H1 (cell line): ENCODE measurements at regions not wholly inside any gene's neighbourhood (a gene's known extent, or its start where the extent isn't known, plus 50 kb on each side); places are given as distances from the start of the nearest gene placed in this dataset.

ENCODE experiments used
- CTCF ChIA-PET: fragments of 300-600 bp; sonication (Branson Sonifier 250); formaldehyde crosslinking; loops from one replicate; lab custom pipeline; 2021; ENCODE audit not compliant: partially characterized antibody; lab: Charles Lee
- POLR2A ChIA-PET: fragments of 300-600 bp; sonication (Branson Sonifier 250); formaldehyde crosslinking; loops from one replicate; lab custom pipeline; 2021; ENCODE audit warnings: inconsistent platforms; ENCODE audit not compliant: partially characterized antibody; lab: Charles Lee
- DNase-seq, 2 experiments: peaks; one replicate each; pipeline versions ENCODE4 v3.0.0 to v3.0.0-alpha.2; 2010 to 2022; ENCODE audit warnings: low spot score in 2 of 2, low read depth in 1 of 2, mixed read lengths in 1 of 2
- FAIRE-seq: peaks from 2 replicates; lab custom pipeline; 2011; peaks lifted over from hg19 to GRCh38; lab: Jason Lieb, UNC
- H2AFZ ChIP-seq: 2 replicates; pipeline ENCODE4 v1.8.1; 2012; ENCODE audit warnings: low read length, inconsistent platforms
- H2AK5ac ChIP-seq: 2 replicates; pipeline ENCODE4 v1.6.1; 2013; ENCODE audit warnings: low read depth, low read length
- H2BK120ac ChIP-seq: replicated peaks from 2 replicates; pipeline ENCODE3; 2013; ENCODE audit warnings: low read depth, low read length, inconsistent platforms
- H2BK12ac ChIP-seq: 2 replicates; pipeline ENCODE4 v1.6.1; 2013; ENCODE audit warnings: low read depth, low read length
- H2BK15ac ChIP-seq: 2 replicates; pipeline ENCODE4 v1.6.1; 2013; ENCODE audit warnings: low read length
- H2BK20ac ChIP-seq: 2 replicates; pipeline ENCODE4 v1.6.1; 2013; ENCODE audit warnings: low read length
- H2BK5ac ChIP-seq: 2 replicates; pipeline ENCODE4 v1.6.1; 2013; ENCODE audit warnings: low read depth, low read length
- H3K14ac ChIP-seq: 2 replicates; pipeline ENCODE4 v1.6.1; 2013; ENCODE audit warnings: inconsistent platforms; ENCODE audit not compliant: insufficient read length
- H3K18ac ChIP-seq: 2 replicates; pipeline ENCODE4 v1.6.1; 2013; ENCODE audit warnings: low read length; ENCODE audit errors: extremely low read depth
- H3K23ac ChIP-seq: 2 replicates; pipeline ENCODE4 v1.6.1; 2013; ENCODE audit warnings: inconsistent platforms; ENCODE audit not compliant: insufficient read length
- H3K23me2 ChIP-seq: 2 replicates; pipeline ENCODE4 v1.6.1; 2013; ENCODE audit warnings: low read depth, low read length
- H3K27ac ChIP-seq: 2 replicates; pipeline ENCODE4 v1.6.1; 2011; ENCODE audit warnings: low read depth, low read length, inconsistent platforms
- H3K27me3 ChIP-seq, 4 experiments: replicated peaks in 1 of 4; 1 replicate in 1 of 4; 2 replicates in 3 of 4; pipeline versions ENCODE4 v1.6.1 to v1.8.1; 2011 to 2013; ENCODE audit warnings: low read length in 3 of 4, mild to moderate bottlenecking in 3 of 4, inconsistent platforms in 2 of 4, mixed read lengths in 2 of 4, moderate library complexity in 1 of 4; ENCODE audit not compliant: control insufficient read depth in 3 of 4, insufficient read depth in 3 of 4; ENCODE audit errors: extremely low read depth in 1 of 4
- H3K36me3 ChIP-seq, 4 experiments: 2 replicates each; pipeline versions ENCODE4 v1.6.1 to v1.8.1; 2011 to 2013; ENCODE audit warnings: mild to moderate bottlenecking in 4 of 4, low read length in 3 of 4, moderate library complexity in 2 of 4, control low read depth in 1 of 4, inconsistent platforms in 1 of 4; ENCODE audit not compliant: insufficient read depth in 4 of 4, control insufficient read depth in 2 of 4
- H3K4ac ChIP-seq: replicated peaks from 2 replicates; pipeline ENCODE3; 2013; ENCODE audit warnings: low read length, low read depth, mixed read lengths, inconsistent platforms; ENCODE audit not compliant: insufficient read length
- H3K4me1 ChIP-seq, 4 experiments: replicated peaks in 1 of 4; 1 replicate in 1 of 4; 2 replicates in 3 of 4; pipeline versions ENCODE4 v1.6.1 to v1.8.1; 2011 to 2013; ENCODE audit warnings: low read length in 3 of 4, inconsistent platforms in 2 of 4, mixed read lengths in 1 of 4; ENCODE audit not compliant: insufficient read depth in 4 of 4, control insufficient read depth in 3 of 4
- H3K4me2 ChIP-seq, 2 experiments: 2 replicates each; pipeline versions ENCODE4 v1.6.1 to v1.8.1; 2011 to 2013; ENCODE audit warnings: low read depth in 2 of 2, low read length in 2 of 2, control low read depth in 1 of 2, inconsistent platforms in 1 of 2, mild to moderate bottlenecking in 1 of 2; ENCODE audit not compliant: insufficient read depth in 1 of 2
- H3K4me3 ChIP-seq, 4 experiments: fragments of 200-600, 300-600 bp in 1 of 4; sonication (generic), shearing (Covaris generic), sonication (Bioruptor Twin) in 1 of 4; 2 replicates each; pipeline versions ENCODE4 v1.5.1 to v1.8.1; 2011 to 2016; ENCODE audit warnings: low read length in 4 of 4, low read depth in 3 of 4, control low read depth in 2 of 4, inconsistent platforms in 2 of 4, mild to moderate bottlenecking in 2 of 4, mixed read lengths in 1 of 4, moderate library complexity in 1 of 4; ENCODE audit not compliant: insufficient read depth in 2 of 4; ENCODE audit errors: extremely low read depth in 1 of 4
- H3K56ac ChIP-seq: replicated peaks from 2 replicates; pipeline ENCODE3; 2013; ENCODE audit warnings: low read depth, mild to moderate bottlenecking, mixed read lengths, low read length, inconsistent platforms; ENCODE audit not compliant: insufficient read length
- H3K79me1 ChIP-seq: 2 replicates; pipeline ENCODE4 v1.6.1; 2013; ENCODE audit warnings: low read depth, low read length, control low read depth
- H3K79me2 ChIP-seq, 2 experiments: 2 replicates each; pipeline versions ENCODE4 v1.6.1 to v1.8.1; 2012 to 2013; ENCODE audit warnings: low read length in 2 of 2, mild to moderate bottlenecking in 2 of 2, inconsistent platforms in 1 of 2; ENCODE audit not compliant: insufficient read depth in 2 of 2, control insufficient read depth in 1 of 2
- H3K9ac ChIP-seq, 4 experiments: replicated peaks in 1 of 4; 1 replicate in 1 of 4; 2 replicates in 3 of 4; pipeline versions ENCODE4 v1.6.1 to v1.8.1; 2011 to 2013; ENCODE audit warnings: low read depth in 3 of 4, low read length in 3 of 4, control low read depth in 2 of 4, mild to moderate bottlenecking in 2 of 4, moderate library complexity in 2 of 4, inconsistent platforms in 1 of 4; ENCODE audit errors: extremely low read depth in 1 of 4
- H3K9me3 ChIP-seq, 2 experiments: 2 replicates each; pipeline versions ENCODE4 v1.6.1 to v1.8.1; 2012 to 2013; ENCODE audit warnings: mild to moderate bottlenecking in 2 of 2, moderate library complexity in 2 of 2, control low read depth in 1 of 2, inconsistent platforms in 1 of 2, low read depth in 1 of 2, low read length in 1 of 2, mixed read lengths in 1 of 2; ENCODE audit not compliant: insufficient read depth in 2 of 2
- H4K20me1 ChIP-seq, 2 experiments: replicated peaks in 1 of 2; 2 replicates each; pipeline versions ENCODE3 to v1.8.1; 2011 to 2013; ENCODE audit warnings: inconsistent platforms in 2 of 2, low read length in 2 of 2, mild to moderate bottlenecking in 1 of 2; ENCODE audit not compliant: insufficient read depth in 2 of 2, control insufficient read depth in 1 of 2
- H4K5ac ChIP-seq: 2 replicates; pipeline ENCODE4 v1.6.1; 2013; ENCODE audit warnings: low read length, low read depth, mixed read lengths, inconsistent platforms; ENCODE audit not compliant: insufficient read length
- H4K8ac ChIP-seq: 2 replicates; pipeline ENCODE4 v1.8.0; 2013; ENCODE audit warnings: mild to moderate bottlenecking, moderate library complexity, low read length, inconsistent platforms; ENCODE audit not compliant: insufficient read depth; ENCODE audit errors: extremely low read depth
- H4K91ac ChIP-seq: replicated peaks from 2 replicates; pipeline ENCODE3; 2013; ENCODE audit warnings: low read length, mixed read lengths, inconsistent platforms; ENCODE audit not compliant: insufficient read length
- ATF3 ChIP-seq: IDR thresholded peaks from 2 replicates; pipeline ENCODE4 v1.6.1; 2011; ENCODE audit warnings: low read depth, mild to moderate bottlenecking, low read length; ENCODE audit not compliant: insufficient read depth
- BRCA1 ChIP-seq: IDR thresholded peaks from 2 replicates; pipeline ENCODE4 v1.6.1; 2012; ENCODE audit warnings: low read depth, low read length, improper control_type of control experiment
- JUN ChIP-seq: IDR thresholded peaks from 2 replicates; pipeline ENCODE4 v1.6.1; 2011; ENCODE audit warnings: low read depth, mild to moderate bottlenecking, improper control_type of control experiment, low read length
- KDM1A ChIP-seq: fragments of 200-600, 300-600 bp; sonication (generic); IDR thresholded peaks from 2 replicates; pipeline ENCODE4 v1.7.1; 2016; ENCODE audit warnings: mild to moderate bottlenecking, low read length, borderline replicate concordance
- MAFK ChIP-seq: IDR thresholded peaks from 2 replicates; pipeline ENCODE4 v1.6.1; 2012; ENCODE audit warnings: low read depth, mild to moderate bottlenecking, improper control_type of control experiment, low read length
- RNF2 ChIP-seq: fragments of 200-900, 300-1000 bp; sonication (generic); IDR thresholded peaks from 2 replicates; pipeline ENCODE4 v1.7.1; 2016; ENCODE audit warnings: borderline replicate concordance, low read depth, mild to moderate bottlenecking, antibody characterized with exemption, low read length; ENCODE audit not compliant: poor library complexity, severe bottlenecking; ENCODE audit errors: missing control alignments
- SIN3A ChIP-seq, 2 experiments: IDR thresholded peaks in 1 of 2; conservative IDR thresholded peaks in 1 of 2; 2 replicates each; pipeline ENCODE4 v1.6.1; 2011 to 2012; ENCODE audit warnings: low read length in 2 of 2, improper control_type of control experiment in 1 of 2, low read depth in 1 of 2, mild to moderate bottlenecking in 1 of 2
- WGBS, 2 experiments: shearing (Covaris generic) in 1 of 2; methylation state at CpG; one replicate each; pipeline versions ENCODE4 v1.1.6 to v1.1.7; 2013 to 2015; ENCODE audit warnings: low lambda C conversion rate in 2 of 2, mixed read lengths in 2 of 2, inconsistent platforms in 1 of 2, low coverage in 1 of 2, missing lambda C conversion rate in 1 of 2; ENCODE audit not compliant: insufficient replicate concordance in 2 of 2, insufficient coverage in 1 of 2, insufficient read length in 1 of 2; ENCODE audit errors: extremely low coverage in 1 of 2, missing lambda C conversion rate in 1 of 2; 5-methylcytosine and 5-hydroxymethylcytosine counted together

DNA sequence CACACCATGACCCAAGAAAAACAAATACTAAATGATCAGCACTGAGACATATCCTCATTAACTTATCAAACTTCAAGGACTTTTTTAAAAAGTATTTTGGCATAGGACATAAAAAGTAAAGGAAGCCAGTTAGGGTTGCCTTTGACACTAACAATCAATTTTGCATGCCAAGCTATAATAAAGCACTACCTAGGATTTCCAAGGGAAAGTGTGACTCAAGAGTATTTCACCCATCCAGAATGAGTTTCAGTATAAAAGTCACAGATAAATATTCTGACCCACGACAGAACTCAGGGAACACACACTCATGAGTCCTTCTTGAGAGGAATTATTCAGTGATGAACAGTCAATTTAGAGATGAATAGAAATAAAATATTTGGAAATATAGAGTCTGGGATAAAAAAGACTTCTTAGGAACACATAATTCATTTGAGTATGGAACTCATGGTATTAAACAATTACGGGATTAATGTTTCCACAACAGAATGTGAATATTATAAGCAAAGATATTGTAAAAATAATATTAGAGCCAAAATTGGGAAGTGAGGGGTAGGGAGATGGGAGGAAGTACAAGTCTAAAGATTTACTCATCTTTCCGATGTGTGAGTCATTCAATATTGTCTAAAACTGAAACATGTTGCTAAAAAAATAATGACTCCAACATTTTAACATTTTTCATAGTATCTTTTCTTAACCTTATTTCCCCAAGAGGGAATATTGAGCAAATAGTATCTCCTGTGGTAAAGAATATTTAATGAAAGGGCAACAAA is 143.5 kb upstream of the LNX1 start:
- 82% methylated on average over 3 of the region's 3 CpGs; no CpG with 5 or more reads in 1 of the 2 experiments for WGBS, 2 experiments

More for the DNA sequence above, 143.5 kb upstream of the LNX1 start:
- Histone ChIP-seq H2AFZ (no peak overlapping the region), H3K9ac (no peak overlapping the region), H3K27ac (no peak overlapping the region), H3K4me1 (no peaks in the 10 kb centered on the region), H3K79me2 (no peaks in the 10 kb centered on the region), H3K14ac (no peak overlapping the region), H3K23ac (no peak overlapping the region), H3K9me3 (no peaks in the 10 kb centered on the region), H3K4ac (no peak overlapping the region), H4K20me1 (no peaks in the 10 kb centered on the region), H2BK120ac (no peak overlapping the region), H4K8ac (no peak overlapping the region), H3K23me2 (no peaks in the 10 kb centered on the region; the same call in 1 of the 2 replicates), H3K79me1 (no peaks in the 10 kb centered on the region), H3K56ac (no peak overlapping the region), H4K91ac (no peak overlapping the region), H2BK12ac (no peak overlapping the region), H4K5ac (no peak overlapping the region), H2BK5ac (no peak overlapping the region), H3K4me3 (no peak overlapping the region), H2BK15ac (no peak overlapping the region), H3K4me2 (no peak overlapping the region), H2BK20ac (no peak overlapping the region), H3K18ac (no peak overlapping the region), H3K27me3 (no peaks in the 10 kb centered on the region), H2AK5ac (no peak overlapping the region), H3K36me3 (no peaks in the 10 kb centered on the region)
- no peak for DNase-seq
- no peak for TF ChIP-seq JUN
- TF ChIP-seq RNF2 = no peak
- no peak for TF ChIP-seq SIN3A (conservative IDR thresholded peaks at IDR 0.05 in 1 of 2, IDR thresholded peaks at IDR 0.05 in 1 of 2; ENCODE audit: low read depth in 1 of 2, low read length in 2 of 2)
- TF ChIP-seq BRCA1 = no peak
- TF ChIP-seq ATF3 = no peak
- TF ChIP-seq KDM1A = no peak
- no peak for TF ChIP-seq MAFK
- ChIA-PET POLR2A (no interaction called here), CTCF (interaction anchor here (0.8 to 1.0 kb wide), 2 partner anchors 10 to 28 kb away, joined by 3 to 4 read pairs; no protein-coding TSS in a partner anchor)
- no peak for FAIRE-seq
